ENCODE measurements at regions not wholly inside any gene's neighbourhood (a gene's known extent, or its start where the extent isn't known, plus 50 kb on each side); places are given as distances from the start of the nearest gene placed in this dataset.

GRCh38 chr3:18489939-18490338 lies 64.8 kb upstream of the SATB1 start:
- CTCF ChIA-PET: no interaction called here
- H3K4me1 ChIP-seq (ENCODE audit: control insufficient read depth, insufficient read depth, low read length): no peaks in the 10 kb centered on the region
- H3K4me3 ChIP-seq (ENCODE audit: low read depth, low read length): no peak overlapping the region
- H3K27ac ChIP-seq (ENCODE audit: extremely low read depth, low read depth, low read length): no peak overlapping the region
- no peaks in the 10 kb centered on the region for H3K36me3 ChIP-seq (ENCODE audit: control insufficient read depth in 2 of 2, insufficient read depth in 1 of 2, low read length in 2 of 2)
- no peaks in the 10 kb centered on the region; the same call in 1 of the 2 replicates for H3K9me3 ChIP-seq (ENCODE audit: control insufficient read depth, insufficient read depth, low read depth, low read length)
- POLR2A ChIA-PET: no interaction called here
- TF ChIP-seq, protein P1, sequence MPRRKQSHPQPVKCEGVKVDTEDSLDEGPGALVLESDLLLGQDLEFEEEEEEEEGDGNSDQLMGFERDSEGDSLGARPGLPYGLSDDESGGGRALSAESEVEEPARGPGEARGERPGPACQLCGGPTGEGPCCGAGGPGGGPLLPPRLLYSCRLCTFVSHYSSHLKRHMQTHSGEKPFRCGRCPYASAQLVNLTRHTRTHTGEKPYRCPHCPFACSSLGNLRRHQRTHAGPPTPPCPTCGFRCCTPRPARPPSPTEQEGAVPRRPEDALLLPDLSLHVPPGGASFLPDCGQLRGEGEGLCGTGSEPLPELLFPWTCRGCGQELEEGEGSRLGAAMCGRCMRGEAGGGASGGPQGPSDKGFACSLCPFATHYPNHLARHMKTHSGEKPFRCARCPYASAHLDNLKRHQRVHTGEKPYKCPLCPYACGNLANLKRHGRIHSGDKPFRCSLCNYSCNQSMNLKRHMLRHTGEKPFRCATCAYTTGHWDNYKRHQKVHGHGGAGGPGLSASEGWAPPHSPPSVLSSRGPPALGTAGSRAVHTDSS (tag by site-specific recombination; IDR thresholded peaks at IDR 0.05): no peak
- no peak for TF ChIP-seq ZNF121 (tag by site-specific recombination; IDR thresholded peaks at IDR 0.05)
- TF ChIP-seq, protein P2, sequence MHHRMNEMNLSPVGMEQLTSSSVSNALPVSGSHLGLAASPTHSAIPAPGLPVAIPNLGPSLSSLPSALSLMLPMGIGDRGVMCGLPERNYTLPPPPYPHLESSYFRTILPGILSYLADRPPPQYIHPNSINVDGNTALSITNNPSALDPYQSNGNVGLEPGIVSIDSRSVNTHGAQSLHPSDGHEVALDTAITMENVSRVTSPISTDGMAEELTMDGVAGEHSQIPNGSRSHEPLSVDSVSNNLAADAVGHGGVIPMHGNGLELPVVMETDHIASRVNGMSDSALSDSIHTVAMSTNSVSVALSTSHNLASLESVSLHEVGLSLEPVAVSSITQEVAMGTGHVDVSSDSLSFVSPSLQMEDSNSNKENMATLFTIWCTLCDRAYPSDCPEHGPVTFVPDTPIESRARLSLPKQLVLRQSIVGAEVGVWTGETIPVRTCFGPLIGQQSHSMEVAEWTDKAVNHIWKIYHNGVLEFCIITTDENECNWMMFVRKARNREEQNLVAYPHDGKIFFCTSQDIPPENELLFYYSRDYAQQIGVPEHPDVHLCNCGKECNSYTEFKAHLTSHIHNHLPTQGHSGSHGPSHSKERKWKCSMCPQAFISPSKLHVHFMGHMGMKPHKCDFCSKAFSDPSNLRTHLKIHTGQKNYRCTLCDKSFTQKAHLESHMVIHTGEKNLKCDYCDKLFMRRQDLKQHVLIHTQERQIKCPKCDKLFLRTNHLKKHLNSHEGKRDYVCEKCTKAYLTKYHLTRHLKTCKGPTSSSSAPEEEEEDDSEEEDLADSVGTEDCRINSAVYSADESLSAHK (tag by site-specific recombination; IDR thresholded peaks at IDR 0.05): no peak
- no peak for TF ChIP-seq ZNF48 (tag by site-specific recombination; IDR thresholded peaks at IDR 0.05)
- TF ChIP-seq, protein P3, sequence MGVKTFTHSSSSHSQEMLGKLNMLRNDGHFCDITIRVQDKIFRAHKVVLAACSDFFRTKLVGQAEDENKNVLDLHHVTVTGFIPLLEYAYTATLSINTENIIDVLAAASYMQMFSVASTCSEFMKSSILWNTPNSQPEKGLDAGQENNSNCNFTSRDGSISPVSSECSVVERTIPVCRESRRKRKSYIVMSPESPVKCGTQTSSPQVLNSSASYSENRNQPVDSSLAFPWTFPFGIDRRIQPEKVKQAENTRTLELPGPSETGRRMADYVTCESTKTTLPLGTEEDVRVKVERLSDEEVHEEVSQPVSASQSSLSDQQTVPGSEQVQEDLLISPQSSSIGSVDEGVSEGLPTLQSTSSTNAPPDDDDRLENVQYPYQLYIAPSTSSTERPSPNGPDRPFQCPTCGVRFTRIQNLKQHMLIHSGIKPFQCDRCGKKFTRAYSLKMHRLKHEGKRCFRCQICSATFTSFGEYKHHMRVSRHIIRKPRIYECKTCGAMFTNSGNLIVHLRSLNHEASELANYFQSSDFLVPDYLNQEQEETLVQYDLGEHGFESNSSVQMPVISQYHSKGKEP (tag by site-specific recombination; IDR thresholded peaks at IDR 0.05): no peak
- TF ChIP-seq ZNF175 (tag by site-specific recombination; IDR thresholded peaks at IDR 0.05): no peak
- TF ChIP-seq OVOL3 (tag by site-specific recombination; IDR thresholded peaks at IDR 0.05): no peak
- no peak for TF ChIP-seq ZNF692 (tag by site-specific recombination; IDR thresholded peaks at IDR 0.05)
- TF ChIP-seq ZNF114 (tag by site-specific recombination; IDR thresholded peaks at IDR 0.05): no peak
- TF ChIP-seq, protein P4, sequence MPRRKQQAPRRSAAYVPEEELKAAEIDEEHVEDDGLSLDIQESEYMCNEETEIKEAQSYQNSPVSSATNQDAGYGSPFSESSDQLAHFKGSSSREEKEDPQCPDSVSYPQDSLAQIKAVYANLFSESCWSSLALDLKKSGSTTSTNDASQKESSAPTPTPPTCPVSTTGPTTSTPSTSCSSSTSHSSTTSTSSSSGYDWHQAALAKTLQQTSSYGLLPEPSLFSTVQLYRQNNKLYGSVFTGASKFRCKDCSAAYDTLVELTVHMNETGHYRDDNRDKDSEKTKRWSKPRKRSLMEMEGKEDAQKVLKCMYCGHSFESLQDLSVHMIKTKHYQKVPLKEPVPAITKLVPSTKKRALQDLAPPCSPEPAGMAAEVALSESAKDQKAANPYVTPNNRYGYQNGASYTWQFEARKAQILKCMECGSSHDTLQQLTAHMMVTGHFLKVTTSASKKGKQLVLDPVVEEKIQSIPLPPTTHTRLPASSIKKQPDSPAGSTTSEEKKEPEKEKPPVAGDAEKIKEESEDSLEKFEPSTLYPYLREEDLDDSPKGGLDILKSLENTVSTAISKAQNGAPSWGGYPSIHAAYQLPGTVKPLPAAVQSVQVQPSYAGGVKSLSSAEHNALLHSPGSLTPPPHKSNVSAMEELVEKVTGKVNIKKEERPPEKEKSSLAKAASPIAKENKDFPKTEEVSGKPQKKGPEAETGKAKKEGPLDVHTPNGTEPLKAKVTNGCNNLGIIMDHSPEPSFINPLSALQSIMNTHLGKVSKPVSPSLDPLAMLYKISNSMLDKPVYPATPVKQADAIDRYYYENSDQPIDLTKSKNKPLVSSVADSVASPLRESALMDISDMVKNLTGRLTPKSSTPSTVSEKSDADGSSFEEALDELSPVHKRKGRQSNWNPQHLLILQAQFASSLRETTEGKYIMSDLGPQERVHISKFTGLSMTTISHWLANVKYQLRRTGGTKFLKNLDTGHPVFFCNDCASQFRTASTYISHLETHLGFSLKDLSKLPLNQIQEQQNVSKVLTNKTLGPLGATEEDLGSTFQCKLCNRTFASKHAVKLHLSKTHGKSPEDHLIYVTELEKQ (tag by site-specific recombination; IDR thresholded peaks at IDR 0.05; ENCODE audit: borderline replicate concordance): no peak
- TF ChIP-seq ZNF184 (tag by site-specific recombination; IDR thresholded peaks at IDR 0.05): no peak
- no peak for TF ChIP-seq ZNF146 (tag by site-specific recombination; IDR thresholded peaks at IDR 0.05)
- TF ChIP-seq ZBTB20 (tag by site-specific recombination; IDR thresholded peaks at IDR 0.05): no peak
- TF ChIP-seq BCL11A (tag by site-specific recombination; IDR thresholded peaks at IDR 0.05; ENCODE audit: low read depth): no peak
- TF ChIP-seq ZSCAN30 (tag by site-specific recombination; IDR thresholded peaks at IDR 0.05): no peak
- no peak for TF ChIP-seq ZFP41 (tag by site-specific recombination; IDR thresholded peaks at IDR 0.05; ENCODE audit: borderline replicate concordance)
- no peak for TF ChIP-seq ZNF777 (tag by site-specific recombination; IDR thresholded peaks at IDR 0.05; ENCODE audit: borderline replicate concordance)
- TF ChIP-seq ZNF23 (tag by site-specific recombination; IDR thresholded peaks at IDR 0.05; ENCODE audit: borderline replicate concordance): no peak

All from HEK293 (cell line).